Left cardiac atrium (tissue), 4 donors: ENCODE measurements at regions not wholly inside any gene's neighbourhood (a gene's known extent, or its start where the extent isn't known, plus 50 kb on each side); places are given as distances from the start of the nearest gene placed in this dataset.
A peak's percentile ranks its signal among the peaks of the same experiment; 100 is the strongest.

Experiments
- ATAC-seq, 2 donors: fragments of 200-7000 bp; cut with Tn5 transposase; one replicate each; pipeline ENCODE4 v1.9.1; 2020; ENCODE audit warnings: mild to moderate bottlenecking in 2 of 2, moderate library complexity in 2 of 2
- DNase-seq: peaks from one replicate; pipeline ENCODE4 v3.0.0-alpha.2; 2020
- intact Hi-C, 2 donors: fragments of 100-400 bp; cut with DNase I; formaldehyde crosslinking; loops; one replicate each; pipeline versions ENCODE4 v1.14.1 to v1.15.1; 2022 to 2023
- donor health status: DM: no; HTN: yes; CAD: no.
- donor health status: DM: no; HTN: yes; CAD: no; lungs with severe emphysema.
- donor health status: DM: yes; HTN: yes; CAD: no.
- donor health status: Dilated cardiomyopathy.

GRCh38 chr5:107295914-107296313, 374.8 kb downstream of the EFNA5 start:
- no peak for DNase-seq
- ATAC-seq: no peak
- intact Hi-C loops: no loop called here

- no peak for ATAC-seq
- DNase-seq: no peak
- intact Hi-C loops: no loop called here
These were observed 376.1 kb downstream of the EFNA5 start for GRCh38 chr5:107294669-107295068.

- ATAC-seq: no peak
- no peak for DNase-seq
- intact Hi-C loops: no loop called here
These were observed 376.6 kb downstream of the EFNA5 start for GRCh38 chr5:107294211-107294550.

- intact Hi-C loops: no loop called here
- no peak for DNase-seq
- peak in 1 of 2 donors; percentile 82 for ATAC-seq
These were observed 377.1 kb downstream of the EFNA5 start for GRCh38 chr5:107293541-107294210.

GRCh38 chr5:107291866-107292265, 378.9 kb downstream of the EFNA5 start:
- intact Hi-C loops: no loop called here
- ATAC-seq (no peak), DNase-seq (no peak)

GRCh38 chr5:107290780-107291398, 379.8 kb downstream of the EFNA5 start:
- intact Hi-C loops: no loop called here
- no peak for ATAC-seq
- no peak for DNase-seq

- intact Hi-C loops: no loop called here
- no peak for ATAC-seq
- no peak for DNase-seq
These were observed 381.6 kb downstream of the EFNA5 start for GRCh38 chr5:107289030-107289714.

GRCh38 chr5:107286447-107287098, 384.2 kb downstream of the EFNA5 start:
- intact Hi-C loops: no loop called here
- no peak for ATAC-seq
- no peak for DNase-seq

GRCh38 chr5:107285772-107286171, 385.0 kb downstream of the EFNA5 start:
- intact Hi-C loops: no loop called here
- no peak for DNase-seq
- no peak for ATAC-seq

GRCh38 chr5:107284822-107285525, 385.8 kb downstream of the EFNA5 start:
- DNase-seq (no peak), ATAC-seq (peak in 1 of 2 donors; percentile 96)
- intact Hi-C loops: no loop called here

- ATAC-seq: no peak
- DNase-seq: no peak
- intact Hi-C loops: no loop called here
These were observed 388.7 kb downstream of the EFNA5 start for GRCh38 chr5:107282061-107282460.

GRCh38 chr5:107278774-107279173, 392.0 kb downstream of the EFNA5 start:
- DNase-seq (no peak), ATAC-seq (no peak)
- intact Hi-C loops: no loop called here

- ATAC-seq: no peak
- no peak for DNase-seq
- intact Hi-C loops: no loop called here
These were observed 393.1 kb downstream of the EFNA5 start for GRCh38 chr5:107277485-107278125.

- DNase-seq (no peak), ATAC-seq (no peak)
- intact Hi-C loops: no loop called here
These were observed 395.4 kb downstream of the EFNA5 start for GRCh38 chr5:107275333-107275732.

GRCh38 chr5:107274571-107274970, 396.2 kb downstream of the EFNA5 start:
- intact Hi-C loops: no loop called here
- ATAC-seq (no peak), DNase-seq (no peak)

GRCh38 chr5:107272954-107273353, 397.8 kb downstream of the EFNA5 start:
- intact Hi-C loops: no loop called here
- peak in 1 of 2 donors; percentile 64 for ATAC-seq
- no peak for DNase-seq

GRCh38 chr5:107272509-107272908, 398.2 kb downstream of the EFNA5 start:
- ATAC-seq (no peak), DNase-seq (no peak)
- intact Hi-C loops: no loop called here

GRCh38 chr5:107271682-107272350, 398.9 kb downstream of the EFNA5 start:
- intact Hi-C loops: no loop called here
- no peak for DNase-seq

GRCh38 chr5:107270561-107270960, 400.2 kb downstream of the EFNA5 start:
- intact Hi-C loops: no loop called here
- DNase-seq (no peak), ATAC-seq (no peak)

More at GRCh38 chr5:107271682-107272350, 398.9 kb downstream of the EFNA5 start:
- ATAC-seq: no peak
